ENCODE measurements at regions not wholly inside any gene's neighbourhood (a gene's known extent, or its start where the extent isn't known, plus 50 kb on each side); places are given as distances from the start of the nearest gene placed in this dataset.

DNA sequence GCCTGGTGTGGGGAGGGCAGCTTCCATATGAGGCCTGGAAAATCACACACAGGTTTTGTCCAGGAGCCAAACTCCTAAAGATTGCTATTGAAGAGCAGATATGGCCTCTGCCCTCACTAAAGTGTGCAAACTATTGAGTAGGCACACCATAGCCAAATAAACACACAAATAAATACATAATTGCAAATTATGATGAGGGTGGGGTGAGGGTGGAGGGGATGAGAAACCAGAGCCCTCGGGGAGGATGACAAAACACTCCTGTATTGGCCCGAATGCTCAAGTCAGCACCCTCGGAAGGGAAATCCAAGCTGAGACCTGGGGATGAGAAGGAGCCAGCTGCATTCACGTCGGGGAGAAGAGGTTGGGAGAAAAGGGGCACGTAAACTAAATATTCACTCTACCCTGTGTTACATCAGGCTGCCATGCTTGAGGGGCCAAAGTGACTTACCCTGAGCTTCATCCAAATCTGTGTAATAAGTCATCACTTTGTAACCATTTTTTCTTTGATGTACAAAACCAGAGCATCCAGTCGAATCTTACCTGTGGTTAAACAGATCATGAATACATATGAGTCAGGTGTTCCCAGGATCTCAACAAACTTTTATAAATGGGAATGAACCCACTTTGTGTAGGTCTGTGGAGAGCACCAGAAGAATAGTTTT is 73.9 kb upstream of the PCSK1 start:
- H3K4me2 ChIP-seq, result no peak overlapping the region
- ChIA-PET CTCF (no interaction called here), POLR2A (no interaction called here)
- H3K27me3 ChIP-seq (ENCODE audit: insufficient read depth), result no peaks in the 10 kb centered on the region
- 73% methylated on average over 7 of the region's 7 CpGs for WGBS (ENCODE audit: low lambda C conversion rate)
- no peak overlapping the region for H3K4me3 ChIP-seq (ENCODE audit: low read depth in 2 of 2, low read length in 1 of 2)
- H3K9ac ChIP-seq, result no peak overlapping the region
- no peak for DNase-seq
- H3K4me1 ChIP-seq (ENCODE audit: control insufficient read depth in 1 of 2, insufficient read depth in 2 of 2, low read depth in 1 of 2, low read length in 1 of 2), result no peaks in the 10 kb centered on the region
- H3K36me3 ChIP-seq (replicated peaks in 1 of 2; ENCODE audit: control insufficient read depth in 1 of 2, insufficient read depth in 2 of 2, low read length in 1 of 2), result no peaks in the 10 kb centered on the region
- H2AFZ ChIP-seq (ENCODE audit: low read depth), result no peak overlapping the region
- no peak for TF ChIP-seq POLR2AphosphoS5 (IDR thresholded peaks at IDR 0.05; ENCODE audit: low read depth, low read length)
- no peak for TF ChIP-seq RAD21 (IDR thresholded peaks at IDR 0.05; ENCODE audit: low read length)
- TF ChIP-seq TEAD4 (IDR thresholded peaks at IDR 0.05; ENCODE audit: borderline replicate concordance, insufficient read depth), result no peak
- no peak for TF ChIP-seq ELF1 (IDR thresholded peaks at IDR 0.05)
- TF ChIP-seq MXI1 (IDR thresholded peaks at IDR 0.05; ENCODE audit: low read depth, low read length), result no peak
- no peak for TF ChIP-seq EZH2phosphoT487 (IDR thresholded peaks at IDR 0.05; ENCODE audit: borderline replicate concordance, low read depth)
- TF ChIP-seq, protein P1, sequence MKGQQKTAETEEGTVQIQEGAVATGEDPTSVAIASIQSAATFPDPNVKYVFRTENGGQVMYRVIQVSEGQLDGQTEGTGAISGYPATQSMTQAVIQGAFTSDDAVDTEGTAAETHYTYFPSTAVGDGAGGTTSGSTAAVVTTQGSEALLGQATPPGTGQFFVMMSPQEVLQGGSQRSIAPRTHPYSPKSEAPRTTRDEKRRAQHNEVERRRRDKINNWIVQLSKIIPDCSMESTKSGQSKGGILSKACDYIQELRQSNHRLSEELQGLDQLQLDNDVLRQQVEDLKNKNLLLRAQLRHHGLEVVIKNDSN (IDR thresholded peaks at IDR 0.05; ENCODE audit: borderline replicate concordance, low read depth), result no peak
- TF ChIP-seq, protein P2, sequence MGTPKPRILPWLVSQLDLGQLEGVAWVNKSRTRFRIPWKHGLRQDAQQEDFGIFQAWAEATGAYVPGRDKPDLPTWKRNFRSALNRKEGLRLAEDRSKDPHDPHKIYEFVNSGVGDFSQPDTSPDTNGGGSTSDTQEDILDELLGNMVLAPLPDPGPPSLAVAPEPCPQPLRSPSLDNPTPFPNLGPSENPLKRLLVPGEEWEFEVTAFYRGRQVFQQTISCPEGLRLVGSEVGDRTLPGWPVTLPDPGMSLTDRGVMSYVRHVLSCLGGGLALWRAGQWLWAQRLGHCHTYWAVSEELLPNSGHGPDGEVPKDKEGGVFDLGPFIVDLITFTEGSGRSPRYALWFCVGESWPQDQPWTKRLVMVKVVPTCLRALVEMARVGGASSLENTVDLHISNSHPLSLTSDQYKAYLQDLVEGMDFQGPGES (IDR thresholded peaks at IDR 0.05; ENCODE audit: low read depth, low read length), result no peak
- no peak for TF ChIP-seq SIN3A (IDR thresholded peaks at IDR 0.05; ENCODE audit: borderline replicate concordance, low read depth, low read length)
- no peak for TF ChIP-seq JUND (IDR thresholded peaks at IDR 0.05)
- TF ChIP-seq FOXJ3 (CRISPR knock-in tag; IDR thresholded peaks at IDR 0.05), result no peak
- TF ChIP-seq, protein P3, sequence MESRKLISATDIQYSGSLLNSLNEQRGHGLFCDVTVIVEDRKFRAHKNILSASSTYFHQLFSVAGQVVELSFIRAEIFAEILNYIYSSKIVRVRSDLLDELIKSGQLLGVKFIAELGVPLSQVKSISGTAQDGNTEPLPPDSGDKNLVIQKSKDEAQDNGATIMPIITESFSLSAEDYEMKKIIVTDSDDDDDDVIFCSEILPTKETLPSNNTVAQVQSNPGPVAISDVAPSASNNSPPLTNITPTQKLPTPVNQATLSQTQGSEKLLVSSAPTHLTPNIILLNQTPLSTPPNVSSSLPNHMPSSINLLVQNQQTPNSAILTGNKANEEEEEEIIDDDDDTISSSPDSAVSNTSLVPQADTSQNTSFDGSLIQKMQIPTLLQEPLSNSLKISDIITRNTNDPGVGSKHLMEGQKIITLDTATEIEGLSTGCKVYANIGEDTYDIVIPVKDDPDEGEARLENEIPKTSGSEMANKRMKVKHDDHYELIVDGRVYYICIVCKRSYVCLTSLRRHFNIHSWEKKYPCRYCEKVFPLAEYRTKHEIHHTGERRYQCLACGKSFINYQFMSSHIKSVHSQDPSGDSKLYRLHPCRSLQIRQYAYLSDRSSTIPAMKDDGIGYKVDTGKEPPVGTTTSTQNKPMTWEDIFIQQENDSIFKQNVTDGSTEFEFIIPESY (IDR thresholded peaks at IDR 0.05; ENCODE audit: borderline replicate concordance, low read depth), result no peak
- H3F3A ChIP-seq (replicated peaks; ENCODE audit: insufficient read depth), result no peaks in the 10 kb centered on the region
- no peak overlapping the region for H3K27ac ChIP-seq (ENCODE audit: low read depth in 2 of 2, low read length in 1 of 2)
- H4K20me1 ChIP-seq (ENCODE audit: insufficient read depth), result no peaks in the 10 kb centered on the region
- H3K79me2 ChIP-seq (ENCODE audit: insufficient read depth), result no peaks in the 10 kb centered on the region
- no peaks in the 10 kb centered on the region for H3K9me2 ChIP-seq
- no peaks in the 10 kb centered on the region for H3K9me3 ChIP-seq

DNA sequence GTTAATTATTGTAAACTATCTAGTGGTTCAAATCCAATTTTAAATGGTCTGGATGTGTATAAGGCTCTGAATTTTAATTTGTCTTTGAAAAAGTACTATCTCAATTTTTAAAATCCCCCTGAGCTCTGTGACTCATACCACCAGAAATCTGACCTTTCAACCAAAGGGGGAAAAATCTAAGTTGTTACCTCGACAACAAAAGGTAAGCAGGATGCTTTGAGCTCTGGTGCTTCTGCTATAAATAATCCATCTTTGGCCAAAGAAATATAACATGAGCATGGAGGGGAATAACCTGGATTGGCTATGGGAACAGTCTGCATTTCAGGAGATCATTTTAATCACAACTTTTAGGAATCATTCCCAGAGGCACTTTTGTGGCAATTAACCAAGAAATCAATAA is 76.3 kb upstream of the PCSK1 start:
- POLR2A ChIA-PET, result no interaction called here
- no peak overlapping the region for H3K9ac ChIP-seq
- H3K9me2 ChIP-seq, result no peaks in the 10 kb centered on the region
- CTCF ChIA-PET, result no interaction called here
- H2AFZ ChIP-seq (ENCODE audit: low read depth), result no peak overlapping the region
- H3K9me3 ChIP-seq, result no peaks in the 10 kb centered on the region
- no peaks in the 10 kb centered on the region for H3K36me3 ChIP-seq (replicated peaks in 1 of 2; ENCODE audit: control insufficient read depth in 1 of 2, insufficient read depth in 2 of 2, low read length in 1 of 2)
- no peak overlapping the region for H3K4me3 ChIP-seq (ENCODE audit: low read depth in 2 of 2, low read length in 1 of 2)
- H3K27me3 ChIP-seq (ENCODE audit: insufficient read depth), result no peaks in the 10 kb centered on the region
- no peaks in the 10 kb centered on the region for H3K4me1 ChIP-seq (ENCODE audit: control insufficient read depth in 1 of 2, insufficient read depth in 2 of 2, low read depth in 1 of 2, low read length in 1 of 2)
- H3K4me2 ChIP-seq, result no peak overlapping the region
- TF ChIP-seq MXI1 (IDR thresholded peaks at IDR 0.05; ENCODE audit: low read depth, low read length), result no peak
- no peak for TF ChIP-seq FOXJ3 (CRISPR knock-in tag; IDR thresholded peaks at IDR 0.05)
- TF ChIP-seq RXRA (IDR thresholded peaks at IDR 0.05; ENCODE audit: borderline replicate concordance, low read depth), result no peak
- TF ChIP-seq, protein P4, sequence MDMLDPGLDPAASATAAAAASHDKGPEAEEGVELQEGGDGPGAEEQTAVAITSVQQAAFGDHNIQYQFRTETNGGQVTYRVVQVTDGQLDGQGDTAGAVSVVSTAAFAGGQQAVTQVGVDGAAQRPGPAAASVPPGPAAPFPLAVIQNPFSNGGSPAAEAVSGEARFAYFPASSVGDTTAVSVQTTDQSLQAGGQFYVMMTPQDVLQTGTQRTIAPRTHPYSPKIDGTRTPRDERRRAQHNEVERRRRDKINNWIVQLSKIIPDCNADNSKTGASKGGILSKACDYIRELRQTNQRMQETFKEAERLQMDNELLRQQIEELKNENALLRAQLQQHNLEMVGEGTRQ (IDR thresholded peaks at IDR 0.05; ENCODE audit: borderline replicate concordance, low read depth, low read length), result no peak
- no peaks in the 10 kb centered on the region for H3K79me2 ChIP-seq (ENCODE audit: insufficient read depth)
- WGBS (ENCODE audit: low lambda C conversion rate), result 0% methylated on average over 1 of the region's 1 CpG
- no peaks in the 10 kb centered on the region for H3F3A ChIP-seq (replicated peaks; ENCODE audit: insufficient read depth)
- no peak for DNase-seq
- no peaks in the 10 kb centered on the region for H4K20me1 ChIP-seq (ENCODE audit: insufficient read depth)
- H3K27ac ChIP-seq (ENCODE audit: low read depth in 2 of 2, low read length in 1 of 2), result peak overlapping the region in 1 of 2 experiments; percentile 41; a peak in 2 of 4 replicates
